ENCODE measurements at regions not wholly inside any gene's neighbourhood (a gene's known extent, or its start where the extent isn't known, plus 50 kb on each side); places are given as distances from the start of the nearest gene placed in this dataset.
A peak's percentile ranks its signal among the peaks of the same experiment; 100 is the strongest.

- Mint-ChIP-seq H3K4me1 (no peaks in the 10 kb centered on the region), H3K9me3 (peaks cover 0 to 4% (median 0%) of the 10 kb centered on the region in 7 donors), H3K27ac (no peak overlapping the region), H3K27me3 (peaks cover 19 to 25% (median 20%) of the 10 kb centered on the region in 3 donors), H3K4me3 (peak overlapping the region in 1 of 8 donors; percentile 2), H3K36me3 (no peaks in the 10 kb centered on the region)
- no peak for ATAC-seq (ENCODE audit: low read depth in 2 of 2)
- DNase-seq: no peak
These were observed 379.8 kb downstream of the SIPA1L2 start for GRCh38 chr1:232249861-232250777.

GRCh38 chr1:232249339-232249738 is 380.6 kb downstream of the SIPA1L2 start:
- peaks cover 20 to 25% (median 25%) of the 10 kb centered on the region in 3 donors for H3K27me3 Mint-ChIP-seq
- no peak overlapping the region for H3K4me3 Mint-ChIP-seq
- ATAC-seq (ENCODE audit: low read depth in 2 of 2) (no peak), DNase-seq (no peak)
- no peaks in the 10 kb centered on the region for H3K4me1 Mint-ChIP-seq
- no peak overlapping the region for H3K27ac Mint-ChIP-seq
- no peaks in the 10 kb centered on the region for H3K36me3 Mint-ChIP-seq
- H3K9me3 Mint-ChIP-seq: peaks cover 0 to 4% (median 0%) of the 10 kb centered on the region in 7 donors

GRCh38 chr1:232248276-232248820 is 381.6 kb downstream of the SIPA1L2 start:
- Mint-ChIP-seq H3K36me3 (no peaks in the 10 kb centered on the region), H3K9me3 (peaks cover 0 to 4% (median 0%) of the 10 kb centered on the region in 7 donors), H3K4me1 (no peaks in the 10 kb centered on the region), H3K27me3 (peaks cover 20 to 29% (median 28%) of the 10 kb centered on the region in 3 donors), H3K4me3 (no peak overlapping the region), H3K27ac (no peak overlapping the region)
- ATAC-seq (ENCODE audit: low read depth in 2 of 2) (no peak), DNase-seq (no peak)

- Mint-ChIP-seq H3K4me3 (no peak overlapping the region), H3K4me1 (no peaks in the 10 kb centered on the region), H3K9me3 (peaks cover 0 to 4% (median 0%) of the 10 kb centered on the region in 7 donors), H3K36me3 (no peaks in the 10 kb centered on the region), H3K27me3 (peaks cover 14 to 28% (median 23%) of the 10 kb centered on the region in 3 donors), H3K27ac (no peak overlapping the region)
- ATAC-seq (ENCODE audit: low read depth in 2 of 2) (no peak), DNase-seq (no peak)
These were observed 382.3 kb downstream of the SIPA1L2 start for GRCh38 chr1:232247669-232248068.

- Mint-ChIP-seq H3K36me3 (peaks cover 0 to 5% of the 10 kb centered on the region in 2 donors), H3K27me3 (peaks cover 8 to 18% (median 16%) of the 10 kb centered on the region in 3 donors), H3K27ac (no peak overlapping the region), H3K9me3 (peaks cover 0 to 15% (median 4%) of the 10 kb centered on the region in 7 donors), H3K4me3 (no peak overlapping the region), H3K4me1 (no peaks in the 10 kb centered on the region)
- ATAC-seq (ENCODE audit: low read depth in 2 of 2) (no peak), DNase-seq (no peak)
These were observed 385.5 kb downstream of the SIPA1L2 start for GRCh38 chr1:232244426-232244825.

GRCh38 chr1:232239998-232240397 is 389.9 kb downstream of the SIPA1L2 start:
- ATAC-seq (ENCODE audit: low read depth in 2 of 2) (no peak), DNase-seq (no peak)
- H3K9me3 Mint-ChIP-seq: peaks cover 0 to 15% (median 5%) of the 10 kb centered on the region in 7 donors
- peaks cover 8 to 16% (median 9%) of the 10 kb centered on the region in 3 donors for H3K27me3 Mint-ChIP-seq
- H3K27ac Mint-ChIP-seq: no peak overlapping the region
- peaks cover 0 to 5% of the 10 kb centered on the region in 2 donors for H3K36me3 Mint-ChIP-seq
- no peak overlapping the region for H3K4me3 Mint-ChIP-seq
- no peaks in the 10 kb centered on the region for H3K4me1 Mint-ChIP-seq

GRCh38 chr1:232239522-232239921 is 390.4 kb downstream of the SIPA1L2 start:
- Mint-ChIP-seq H3K27me3 (peaks cover 5 to 16% (median 8%) of the 10 kb centered on the region in 3 donors), H3K4me3 (no peak overlapping the region), H3K9me3 (peaks cover 0 to 15% (median 6%) of the 10 kb centered on the region in 7 donors), H3K27ac (no peak overlapping the region), H3K4me1 (no peaks in the 10 kb centered on the region), H3K36me3 (peaks cover 0 to 5% of the 10 kb centered on the region in 2 donors)
- no peak for DNase-seq
- ATAC-seq (ENCODE audit: low read depth in 2 of 2): no peak

- Mint-ChIP-seq H3K27me3 (peaks cover 0 to 24% (median 22%) of the 10 kb centered on the region in 3 donors), H3K36me3 (peaks cover 0 to 5% of the 10 kb centered on the region in 2 donors), H3K4me3 (no peak overlapping the region), H3K27ac (no peak overlapping the region), H3K4me1 (no peaks in the 10 kb centered on the region), H3K9me3 (peaks cover 0 to 15% (median 10%) of the 10 kb centered on the region in 7 donors)
- ATAC-seq (ENCODE audit: low read depth in 2 of 2) (no peak), DNase-seq (no peak)
These were observed 391.9 kb downstream of the SIPA1L2 start for GRCh38 chr1:232238009-232238408.

- Mint-ChIP-seq H3K4me1 (no peaks in the 10 kb centered on the region), H3K27ac (no peak overlapping the region), H3K4me3 (no peak overlapping the region), H3K9me3 (peaks cover 0 to 6% (median 3%) of the 10 kb centered on the region in 7 donors), H3K36me3 (no peaks in the 10 kb centered on the region), H3K27me3 (peaks cover 17 to 22% (median 22%) of the 10 kb centered on the region in 3 donors)
- ATAC-seq (ENCODE audit: low read depth in 2 of 2) (no peak), DNase-seq (no peak)
These were observed 402.6 kb downstream of the SIPA1L2 start for GRCh38 chr1:232227306-232227705.

GRCh38 chr1:232226197-232226712 is 403.7 kb downstream of the SIPA1L2 start:
- Mint-ChIP-seq H3K27ac (no peak overlapping the region), H3K4me1 (no peaks in the 10 kb centered on the region), H3K27me3 (peaks cover 17 to 22% (median 22%) of the 10 kb centered on the region in 3 donors), H3K4me3 (no peak overlapping the region), H3K9me3 (peaks cover 0 to 6% (median 3%) of the 10 kb centered on the region in 7 donors), H3K36me3 (no peaks in the 10 kb centered on the region)
- DNase-seq (no peak), ATAC-seq (ENCODE audit: low read depth in 2 of 2) (no peak)

GRCh38 chr1:232225336-232226131 is 404.4 kb downstream of the SIPA1L2 start:
- H3K4me1 Mint-ChIP-seq: no peaks in the 10 kb centered on the region
- peaks cover 0 to 7% (median 3%) of the 10 kb centered on the region in 7 donors for H3K9me3 Mint-ChIP-seq
- no peak overlapping the region for H3K27ac Mint-ChIP-seq
- ATAC-seq (ENCODE audit: low read depth in 2 of 2): no peak
- no peak overlapping the region for H3K4me3 Mint-ChIP-seq
- no peak for DNase-seq
- H3K36me3 Mint-ChIP-seq: no peaks in the 10 kb centered on the region
- peaks cover 17 to 22% (median 22%) of the 10 kb centered on the region in 3 donors for H3K27me3 Mint-ChIP-seq

GRCh38 chr1:232223887-232224286 is 406.0 kb downstream of the SIPA1L2 start:
- H3K36me3 Mint-ChIP-seq: no peaks in the 10 kb centered on the region
- DNase-seq: no peak
- H3K4me3 Mint-ChIP-seq: no peak overlapping the region
- H3K9me3 Mint-ChIP-seq: peaks cover 0 to 4% (median 0%) of the 10 kb centered on the region in 7 donors
- no peak overlapping the region for H3K27ac Mint-ChIP-seq
- no peak for ATAC-seq (ENCODE audit: low read depth in 2 of 2)
- H3K4me1 Mint-ChIP-seq: no peaks in the 10 kb centered on the region
- H3K27me3 Mint-ChIP-seq: peaks cover 10 to 18% (median 14%) of the 10 kb centered on the region in 3 donors

GRCh38 chr1:232223183-232223708 is 406.7 kb downstream of the SIPA1L2 start:
- ATAC-seq (ENCODE audit: low read depth in 2 of 2): no peak
- Mint-ChIP-seq H3K36me3 (no peaks in the 10 kb centered on the region), H3K27ac (no peak overlapping the region), H3K4me3 (no peak overlapping the region), H3K4me1 (no peaks in the 10 kb centered on the region), H3K27me3 (peaks cover 10 to 18% (median 14%) of the 10 kb centered on the region in 3 donors), H3K9me3 (peaks cover 0 to 4% (median 0%) of the 10 kb centered on the region in 7 donors)
- DNase-seq: no peak

Measured in naive B cell (primary cell).